SK-N-SH (cell line): ENCODE measurements at regions not wholly inside any gene's neighbourhood (a gene's known extent, or its start where the extent isn't known, plus 50 kb on each side); places are given as distances from the start of the nearest gene placed in this dataset.

ENCODE experiments used
- CHD2 ChIP-seq: fragments of 150-350 bp; IDR thresholded peaks from 2 replicates; pipeline ENCODE4 v1.6.1; 2018; ENCODE audit warnings: low read length; ENCODE audit not compliant: partially characterized antibody
- EP300 ChIP-seq, 2 experiments: IDR thresholded peaks; 2 replicates each; pipeline versions ENCODE4 v1.4.0 to v1.6.1; 2012; ENCODE audit warnings: borderline replicate concordance in 1 of 2, low read depth in 1 of 2, low read length in 1 of 2
- GABPA ChIP-seq: IDR thresholded peaks from 2 replicates; pipeline ENCODE4 v1.4.0; 2012; ENCODE audit warnings: low read depth, mild to moderate bottlenecking
- POLR2AphosphoS5 ChIP-seq: IDR thresholded peaks from 2 replicates; pipeline ENCODE4 v1.6.1; 2012; ENCODE audit warnings: low read depth, low read length
- TCF12 ChIP-seq: IDR thresholded peaks from 2 replicates; pipeline ENCODE4 v1.4.0; 2012
- TF ChIP-seq, protein P1 (sequence below): fragments of 200-600 bp; sonication (generic); IDR thresholded peaks from 2 replicates; pipeline ENCODE4 v1.6.1; 2017; ENCODE audit warnings: antibody characterized with exemption, mild to moderate bottlenecking, moderate library complexity
- TF ChIP-seq, protein P2 (sequence below): fragments of 150-350 bp; IDR thresholded peaks from 2 replicates; pipeline ENCODE4 v1.6.1; 2017; ENCODE audit warnings: antibody characterized with exemption, low read length, low read depth, borderline replicate concordance
- TF ChIP-seq, protein P3 (sequence below): IDR thresholded peaks from 2 replicates; pipeline ENCODE4 v1.4.0; 2012; ENCODE audit warnings: low read depth

DNA sequence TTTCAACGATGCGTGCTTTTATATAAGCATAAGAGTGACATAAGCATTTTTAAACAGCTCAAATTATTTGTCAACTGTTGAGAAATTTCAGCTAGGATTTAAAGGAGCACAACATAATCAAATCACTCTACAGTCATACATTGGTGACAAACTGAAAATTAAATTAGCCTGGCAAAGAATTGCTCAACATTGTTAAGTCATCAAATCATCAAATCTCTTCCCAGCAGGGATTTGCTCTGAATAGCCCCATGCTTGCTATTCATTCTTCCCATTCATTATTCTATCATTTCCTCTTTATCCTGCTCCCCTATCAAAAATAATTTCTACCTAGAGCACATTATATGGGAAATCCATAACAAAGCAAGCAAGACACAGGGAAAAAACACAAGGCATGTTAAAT is 198.7 kb upstream of the LUZP2 start:
- TF ChIP-seq, protein P1, sequence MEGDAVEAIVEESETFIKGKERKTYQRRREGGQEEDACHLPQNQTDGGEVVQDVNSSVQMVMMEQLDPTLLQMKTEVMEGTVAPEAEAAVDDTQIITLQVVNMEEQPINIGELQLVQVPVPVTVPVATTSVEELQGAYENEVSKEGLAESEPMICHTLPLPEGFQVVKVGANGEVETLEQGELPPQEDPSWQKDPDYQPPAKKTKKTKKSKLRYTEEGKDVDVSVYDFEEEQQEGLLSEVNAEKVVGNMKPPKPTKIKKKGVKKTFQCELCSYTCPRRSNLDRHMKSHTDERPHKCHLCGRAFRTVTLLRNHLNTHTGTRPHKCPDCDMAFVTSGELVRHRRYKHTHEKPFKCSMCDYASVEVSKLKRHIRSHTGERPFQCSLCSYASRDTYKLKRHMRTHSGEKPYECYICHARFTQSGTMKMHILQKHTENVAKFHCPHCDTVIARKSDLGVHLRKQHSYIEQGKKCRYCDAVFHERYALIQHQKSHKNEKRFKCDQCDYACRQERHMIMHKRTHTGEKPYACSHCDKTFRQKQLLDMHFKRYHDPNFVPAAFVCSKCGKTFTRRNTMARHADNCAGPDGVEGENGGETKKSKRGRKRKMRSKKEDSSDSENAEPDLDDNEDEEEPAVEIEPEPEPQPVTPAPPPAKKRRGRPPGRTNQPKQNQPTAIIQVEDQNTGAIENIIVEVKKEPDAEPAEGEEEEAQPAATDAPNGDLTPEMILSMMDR: no peak
- TF ChIP-seq, protein P2, sequence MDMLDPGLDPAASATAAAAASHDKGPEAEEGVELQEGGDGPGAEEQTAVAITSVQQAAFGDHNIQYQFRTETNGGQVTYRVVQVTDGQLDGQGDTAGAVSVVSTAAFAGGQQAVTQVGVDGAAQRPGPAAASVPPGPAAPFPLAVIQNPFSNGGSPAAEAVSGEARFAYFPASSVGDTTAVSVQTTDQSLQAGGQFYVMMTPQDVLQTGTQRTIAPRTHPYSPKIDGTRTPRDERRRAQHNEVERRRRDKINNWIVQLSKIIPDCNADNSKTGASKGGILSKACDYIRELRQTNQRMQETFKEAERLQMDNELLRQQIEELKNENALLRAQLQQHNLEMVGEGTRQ: no peak
- TF ChIP-seq, protein P3, sequence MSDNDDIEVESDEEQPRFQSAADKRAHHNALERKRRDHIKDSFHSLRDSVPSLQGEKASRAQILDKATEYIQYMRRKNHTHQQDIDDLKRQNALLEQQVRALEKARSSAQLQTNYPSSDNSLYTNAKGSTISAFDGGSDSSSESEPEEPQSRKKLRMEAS: no peak
- TF ChIP-seq EP300 (IDR thresholded peaks at IDR 0.05; ENCODE audit: borderline replicate concordance in 1 of 2, low read depth in 1 of 2, low read length in 1 of 2) (no peak), GABPA (no peak), POLR2AphosphoS5 (no peak), TCF12 (no peak), CHD2 (no peak)
